Testis (tissue), 2 donors: ENCODE measurements at regions not wholly inside any gene's neighbourhood (a gene's known extent, or its start where the extent isn't known, plus 50 kb on each side); places are given as distances from the start of the nearest gene placed in this dataset.

Experiments used
- DNase-seq: peaks from one replicate; pipeline ENCODE4 v3.0.0-alpha.2; 2019
- H3K27ac ChIP-seq, 2 donors: fragments of 200-600 bp; sonication (generic); one replicate each; pipeline ENCODE4 v1.5.1; 2019
- H3K27me3 ChIP-seq: fragments of 200-600 bp; sonication (generic); one replicate; pipeline ENCODE4 v1.5.1; 2019
- H3K36me3 ChIP-seq: fragments of 200-600 bp; sonication (generic); one replicate; pipeline ENCODE4 v1.5.1; 2017; ENCODE audit warnings: low read depth; ENCODE audit errors: missing control alignments
- H3K4me1 ChIP-seq: fragments of 200-600 bp; sonication (generic); one replicate; pipeline ENCODE4 v1.5.1; 2019
- H3K4me3 ChIP-seq, 2 donors: fragments of 200-600 bp; sonication (generic); one replicate each; pipeline ENCODE4 v1.5.1; 2017 to 2019
- H3K9me3 ChIP-seq: fragments of 200-600 bp; sonication (generic); one replicate; pipeline ENCODE4 v1.5.1; 2017
- POLR2A ChIP-seq: fragments of 450-650 bp; IDR thresholded peaks from one replicate; pipeline ENCODE4 v1.6.1; 2017; ENCODE audit warnings: antibody characterized with exemption, mild to moderate bottlenecking, moderate library complexity
- WGBS, 2 donors: methylation state at CpG; one replicate each; pipeline ENCODE4 v1.1.5; 2018; 5-methylcytosine and 5-hydroxymethylcytosine counted together
- intact Hi-C: fragments of 100-400 bp; cut with DNase I; formaldehyde crosslinking; loops from one replicate; pipeline ENCODE4 v1.15.1; 2023; ENCODE audit warnings: low total_unique reads
- TF ChIP-seq, protein P1 (sequence below), 3 experiments: fragments of 450-650 bp in 2 of 3; fragments of 200-600 bp in 1 of 3; sonication (generic) in 1 of 3; IDR thresholded peaks; one replicate each; pipeline ENCODE4 v1.5.1; 2016 to 2019; ENCODE audit warnings: antibody characterized with exemption in 3 of 3, mild to moderate bottlenecking in 2 of 3, moderate library complexity in 1 of 3

DNA sequence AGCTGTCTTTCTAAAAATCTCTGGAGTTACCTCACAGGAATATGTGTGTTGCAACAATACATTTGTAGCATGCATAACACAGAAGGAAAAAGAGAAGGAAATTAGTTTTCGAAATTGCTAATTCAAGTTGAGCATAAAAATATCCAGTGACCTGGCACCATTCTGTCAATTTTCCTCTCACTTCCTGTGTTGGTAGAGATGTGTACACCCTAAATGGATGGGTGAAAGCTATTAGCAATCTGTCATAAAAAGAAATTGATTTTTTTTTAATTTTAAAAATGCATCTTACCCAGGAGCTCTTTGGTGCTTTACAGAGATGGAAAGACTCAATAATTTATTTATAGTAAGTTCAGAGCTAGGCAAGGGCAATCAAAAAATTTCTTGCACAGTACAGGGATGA, 333.3 kb upstream of the TMEM229A start:
- TF ChIP-seq POLR2A: no peak
- Histone ChIP-seq H3K27me3 (no peaks in the 10 kb centered on the region), H3K9me3 (no peaks in the 10 kb centered on the region), H3K36me3 (no peaks in the 10 kb centered on the region), H3K4me3 (no peak overlapping the region), H3K27ac (no peak overlapping the region), H3K4me1 (no peaks in the 10 kb centered on the region)
- intact Hi-C loops: no loop called here
- WGBS, 2 donors: 78 to 98% methylated on average over 1 of the region's 1 CpG
- no peak for DNase-seq

DNA sequence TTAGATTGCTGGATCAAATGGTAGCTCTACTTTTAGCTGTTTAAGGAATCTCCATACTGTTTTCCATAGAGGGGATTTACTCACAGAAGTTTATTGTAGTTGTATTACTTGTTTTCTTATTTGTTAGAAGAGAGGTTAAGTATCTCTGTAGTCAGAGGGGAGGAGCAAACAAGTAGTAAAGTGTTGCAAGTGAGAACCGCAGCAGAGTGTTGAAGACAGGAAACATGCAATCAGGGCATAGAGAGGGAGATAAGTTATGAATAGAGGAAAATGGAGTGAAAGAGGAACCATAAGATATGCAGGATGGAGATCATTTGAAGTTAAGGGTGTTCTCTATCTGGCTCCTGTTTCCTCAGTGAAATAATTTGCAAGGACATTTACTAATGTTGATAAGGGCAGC, 331.4 kb upstream of the TMEM229A start:
- Histone ChIP-seq H3K4me3 (no peak overlapping the region), H3K36me3 (no peaks in the 10 kb centered on the region), H3K4me1 (no peaks in the 10 kb centered on the region), H3K9me3 (no peaks in the 10 kb centered on the region), H3K27ac (no peak overlapping the region), H3K27me3 (no peaks in the 10 kb centered on the region)
- WGBS, 2 donors: 16 to 29% methylated on average over 1 of the region's 1 CpG
- intact Hi-C loops: no loop called here
- TF ChIP-seq, protein P1, sequence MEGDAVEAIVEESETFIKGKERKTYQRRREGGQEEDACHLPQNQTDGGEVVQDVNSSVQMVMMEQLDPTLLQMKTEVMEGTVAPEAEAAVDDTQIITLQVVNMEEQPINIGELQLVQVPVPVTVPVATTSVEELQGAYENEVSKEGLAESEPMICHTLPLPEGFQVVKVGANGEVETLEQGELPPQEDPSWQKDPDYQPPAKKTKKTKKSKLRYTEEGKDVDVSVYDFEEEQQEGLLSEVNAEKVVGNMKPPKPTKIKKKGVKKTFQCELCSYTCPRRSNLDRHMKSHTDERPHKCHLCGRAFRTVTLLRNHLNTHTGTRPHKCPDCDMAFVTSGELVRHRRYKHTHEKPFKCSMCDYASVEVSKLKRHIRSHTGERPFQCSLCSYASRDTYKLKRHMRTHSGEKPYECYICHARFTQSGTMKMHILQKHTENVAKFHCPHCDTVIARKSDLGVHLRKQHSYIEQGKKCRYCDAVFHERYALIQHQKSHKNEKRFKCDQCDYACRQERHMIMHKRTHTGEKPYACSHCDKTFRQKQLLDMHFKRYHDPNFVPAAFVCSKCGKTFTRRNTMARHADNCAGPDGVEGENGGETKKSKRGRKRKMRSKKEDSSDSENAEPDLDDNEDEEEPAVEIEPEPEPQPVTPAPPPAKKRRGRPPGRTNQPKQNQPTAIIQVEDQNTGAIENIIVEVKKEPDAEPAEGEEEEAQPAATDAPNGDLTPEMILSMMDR (IDR thresholded peaks at IDR 0.05): no peak
- no peak for TF ChIP-seq POLR2A
- no peak for DNase-seq

DNA sequence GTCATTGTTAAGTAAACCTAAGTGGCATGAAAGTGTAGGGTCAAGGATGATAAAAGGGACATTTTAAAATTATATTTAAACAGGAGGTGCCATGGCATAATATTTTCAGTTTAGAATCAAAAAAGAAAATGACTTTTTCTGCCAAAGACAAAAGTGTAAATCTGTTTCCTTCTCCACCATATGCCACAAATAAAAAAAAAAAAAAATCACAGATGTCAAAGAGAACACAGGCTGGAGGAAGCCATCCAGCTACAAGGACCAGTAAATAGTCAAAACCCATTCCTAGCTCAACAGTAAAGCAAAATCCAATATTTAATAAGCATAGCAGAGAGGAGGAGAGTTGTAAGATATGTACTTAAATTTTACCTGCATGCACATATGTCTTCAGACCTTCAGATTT, 321.3 kb upstream of the TMEM229A start:
- H3K4me3 ChIP-seq: no peak overlapping the region
- H3K9me3 ChIP-seq: no peaks in the 10 kb centered on the region
- no peak for TF ChIP-seq POLR2A
- TF ChIP-seq, protein P1 (IDR thresholded peaks at IDR 0.05): no peak
- DNase-seq: no peak
- peaks cover 4% of the 10 kb centered on the region for H3K4me1 ChIP-seq
- H3K27me3 ChIP-seq: no peaks in the 10 kb centered on the region
- H3K27ac ChIP-seq: no peak overlapping the region
- H3K36me3 ChIP-seq: no peaks in the 10 kb centered on the region
- intact Hi-C loops: no loop called here

DNA sequence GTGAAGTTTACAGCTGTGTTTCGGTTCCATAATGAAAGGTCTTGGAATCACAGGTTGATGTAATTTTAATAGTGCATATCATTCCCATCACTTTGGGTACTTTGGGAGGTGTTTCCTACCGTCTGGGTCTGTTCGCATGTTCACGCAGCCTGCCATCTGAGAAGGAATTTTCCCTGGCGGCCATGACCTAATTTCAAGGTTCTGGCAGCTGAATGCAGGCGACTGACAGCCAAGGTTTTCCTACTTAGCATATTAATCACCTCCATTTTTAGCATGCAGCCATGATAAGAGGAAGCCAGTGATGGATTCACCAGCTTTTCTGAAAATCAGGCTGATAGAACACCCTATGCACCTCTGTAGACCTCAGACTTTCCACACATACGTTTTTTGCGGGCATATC, 319.1 kb upstream of the TMEM229A start:
- Histone ChIP-seq H3K9me3 (no peaks in the 10 kb centered on the region), H3K4me1 (peaks cover 4% of the 10 kb centered on the region), H3K27me3 (no peaks in the 10 kb centered on the region), H3K36me3 (no peaks in the 10 kb centered on the region), H3K27ac (no peak overlapping the region), H3K4me3 (no peak overlapping the region)
- no peak for TF ChIP-seq POLR2A
- TF ChIP-seq, protein P1 (IDR thresholded peaks at IDR 0.05): no peak
- intact Hi-C loops: no loop called here
- peak; percentile 41 for DNase-seq
- WGBS, 2 donors: 24 to 31% methylated on average over 8 of the region's 8 CpGs

DNA sequence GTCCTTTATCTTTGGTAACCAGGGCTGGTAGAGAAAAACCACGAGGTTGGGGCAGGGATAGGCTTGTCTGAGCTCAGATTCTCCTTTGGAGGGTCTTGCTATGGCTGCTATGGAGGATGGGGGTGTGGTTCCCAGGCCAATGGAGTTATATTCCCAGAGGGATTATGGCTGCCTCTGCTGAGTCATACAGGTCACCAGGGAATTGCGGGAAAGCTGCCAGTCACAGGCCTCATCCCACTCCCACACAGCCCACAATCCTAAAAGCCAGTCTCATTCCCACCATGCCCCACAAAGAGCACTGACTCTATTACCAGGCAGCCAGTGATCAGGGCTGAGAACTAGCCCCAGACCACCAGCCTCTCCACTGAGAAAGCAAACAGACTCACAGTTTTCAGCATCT, 316.6 kb upstream of the TMEM229A start:
- TF ChIP-seq POLR2A: no peak
- TF ChIP-seq, protein P1 (IDR thresholded peaks at IDR 0.05): no peak
- Histone ChIP-seq H3K27ac (no peak overlapping the region), H3K4me3 (no peak overlapping the region), H3K9me3 (no peaks in the 10 kb centered on the region), H3K36me3 (no peaks in the 10 kb centered on the region), H3K4me1 (peaks cover 4% of the 10 kb centered on the region), H3K27me3 (no peaks in the 10 kb centered on the region)
- intact Hi-C loops: no loop called here
- WGBS, 2 donors: 80 to 90% methylated on average over 2 of the region's 2 CpGs
- no peak for DNase-seq
